ENCODE measurements at regions not wholly inside any gene's neighbourhood (a gene's known extent, or its start where the extent isn't known, plus 50 kb on each side); places are given as distances from the start of the nearest gene placed in this dataset.

DNA sequence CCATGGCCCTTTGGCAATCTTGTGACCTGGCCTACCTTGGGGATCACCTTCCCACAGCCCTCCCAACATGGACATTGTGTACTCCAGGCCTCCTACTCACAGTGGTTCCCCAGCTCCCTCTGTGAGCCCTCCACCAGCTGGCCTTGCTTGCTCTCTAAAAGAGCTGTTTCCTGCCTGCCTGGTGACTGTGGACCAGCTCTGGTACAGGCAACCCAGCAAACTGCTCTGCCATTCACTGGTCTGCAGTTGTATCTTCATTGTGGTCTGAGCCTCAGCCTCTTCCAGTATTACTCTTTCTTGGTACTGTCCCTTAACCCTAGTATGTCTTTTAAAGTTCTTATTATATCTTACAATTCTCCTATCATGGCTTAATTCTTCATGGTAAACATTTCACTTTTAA is 236.2 kb downstream of the KTN1 start:
- no peak for TF ChIP-seq CTCF (IDR thresholded peaks at IDR 0.05; ENCODE audit: control extremely low read depth, extremely low read depth)
- Histone ChIP-seq H3K9ac (ENCODE audit: insufficient read depth in 1 of 2, low read length in 2 of 2) (no peak overlapping the region), H3K4me3 (no peak overlapping the region), H3K36me3 (ENCODE audit: control insufficient read depth in 4 of 4, insufficient read depth in 4 of 4, low read length in 4 of 4) (no peaks in the 10 kb centered on the region), H3K27me3 (ENCODE audit: control insufficient read depth in 3 of 3, insufficient read depth in 3 of 3, low read length in 2 of 3) (no peaks in the 10 kb centered on the region), H3K27ac (ENCODE audit: low read depth in 1 of 2, low read length in 1 of 2) (no peak overlapping the region), H3K4me1 (ENCODE audit: control insufficient read depth in 5 of 5, insufficient read depth in 5 of 5, low read length in 5 of 5) (peaks cover 0 to 1% (median 0%) of the 10 kb centered on the region in 5 donors), H3K9me3 (ENCODE audit: control insufficient read depth in 4 of 4, insufficient read depth in 3 of 4, low read length in 3 of 4) (peaks cover 0 to 2% (median 0%) of the 10 kb centered on the region in 4 donors)
- DNase-seq = no peak
- ATAC-seq (ENCODE audit: insufficient read depth, low FRiP score) = no peak

DNA sequence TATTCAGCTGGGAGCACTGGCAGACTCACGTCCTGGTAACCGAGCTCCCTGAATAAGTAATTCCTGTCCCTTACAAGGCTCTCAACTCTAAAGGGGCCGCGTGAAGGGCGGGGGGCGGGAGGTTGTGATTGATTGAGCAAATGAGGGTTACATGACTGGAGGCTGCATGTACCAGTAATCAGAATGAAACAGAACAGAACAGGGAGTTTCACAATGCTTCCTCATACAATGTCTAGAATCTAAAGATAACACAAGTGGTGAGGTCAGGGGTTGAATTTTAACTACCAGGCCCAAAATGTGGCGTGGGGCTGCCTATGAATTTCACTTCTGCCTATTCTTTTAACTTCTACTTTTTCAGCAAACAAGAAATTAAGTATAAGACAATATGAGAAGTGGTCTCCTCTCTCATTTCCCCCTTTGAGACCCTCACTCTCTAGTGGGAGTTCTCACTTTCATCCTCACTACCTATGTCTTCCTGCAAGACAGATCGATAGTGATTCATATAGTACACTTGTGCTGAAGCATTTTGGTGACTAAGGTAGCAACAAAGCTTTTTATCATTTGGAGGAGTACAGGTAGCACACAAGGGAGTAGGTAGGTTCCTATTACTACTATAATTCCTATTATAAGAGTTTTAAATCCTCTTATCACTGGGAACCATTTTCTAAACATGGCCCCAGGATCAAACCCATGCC is 239.8 kb downstream of the KTN1 start:
- Histone ChIP-seq H3K27me3 (ENCODE audit: control insufficient read depth in 3 of 3, insufficient read depth in 3 of 3, low read length in 2 of 3) (peaks cover 0 to 4% (median 0%) of the 10 kb centered on the region in 3 donors), H3K4me1 (ENCODE audit: control insufficient read depth in 5 of 5, insufficient read depth in 5 of 5, low read length in 5 of 5) (peaks cover 0 to 1% (median 0%) of the 10 kb centered on the region in 5 donors), H3K36me3 (ENCODE audit: control insufficient read depth in 4 of 4, insufficient read depth in 4 of 4, low read length in 4 of 4) (no peaks in the 10 kb centered on the region), H3K9ac (ENCODE audit: insufficient read depth in 1 of 2, low read length in 2 of 2) (no peak overlapping the region), H3K27ac (ENCODE audit: low read depth in 1 of 2, low read length in 1 of 2) (no peak overlapping the region), H3K4me3 (no peak overlapping the region), H3K9me3 (ENCODE audit: control insufficient read depth in 4 of 4, insufficient read depth in 3 of 4, low read length in 3 of 4) (peaks cover 0 to 7% (median 4%) of the 10 kb centered on the region in 4 donors)
- ATAC-seq (ENCODE audit: insufficient read depth, low FRiP score) (no peak), DNase-seq (no peak)
- no peak for TF ChIP-seq CTCF (IDR thresholded peaks at IDR 0.05; ENCODE audit: control extremely low read depth, extremely low read depth)
- 49 to 65% methylated on average over 8 of the region's 8 CpGs for WGBS, 2 donors

DNA sequence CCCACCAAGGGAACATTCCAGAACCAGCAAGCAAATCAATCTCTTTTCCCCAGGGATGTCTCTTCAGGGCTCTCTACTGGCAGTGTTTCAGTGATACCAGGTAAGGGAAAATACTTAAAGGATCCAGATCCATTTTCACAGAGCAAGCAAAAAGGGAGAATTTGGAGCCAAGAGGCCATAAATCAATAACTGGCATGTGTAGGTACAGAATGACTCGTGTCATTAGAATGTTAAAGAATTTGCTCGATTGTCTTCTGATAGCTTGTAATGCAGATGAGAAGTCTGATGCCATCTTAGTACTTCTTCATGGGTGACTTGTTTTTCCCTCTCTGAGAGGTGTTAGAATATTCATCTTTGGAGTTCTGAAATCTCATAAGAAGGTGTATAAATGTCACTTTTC is 242.9 kb downstream of the KTN1 start:
- 89% methylated on average over 2 of the region's 2 CpGs for WGBS, 2 donors

More for the DNA sequence above, 242.9 kb downstream of the KTN1 start:
- no peak overlapping the region for H3K9ac ChIP-seq (ENCODE audit: insufficient read depth in 1 of 2, low read length in 2 of 2)
- TF ChIP-seq CTCF (IDR thresholded peaks at IDR 0.05; ENCODE audit: control extremely low read depth, extremely low read depth) = no peak
- ATAC-seq (ENCODE audit: insufficient read depth, low FRiP score) (no peak), DNase-seq (no peak)
- H3K4me1 ChIP-seq (ENCODE audit: control insufficient read depth in 5 of 5, insufficient read depth in 5 of 5, low read length in 5 of 5) = no peaks in the 10 kb centered on the region
- H3K4me3 ChIP-seq = no peak overlapping the region
- H3K27ac ChIP-seq (ENCODE audit: low read depth in 1 of 2, low read length in 1 of 2) = no peak overlapping the region
- peaks cover 0 to 7% (median 3%) of the 10 kb centered on the region in 4 donors for H3K9me3 ChIP-seq (ENCODE audit: control insufficient read depth in 4 of 4, insufficient read depth in 3 of 4, low read length in 3 of 4)
- H3K36me3 ChIP-seq (ENCODE audit: control insufficient read depth in 4 of 4, insufficient read depth in 4 of 4, low read length in 4 of 4) = no peaks in the 10 kb centered on the region
- H3K27me3 ChIP-seq (ENCODE audit: control insufficient read depth in 3 of 3, insufficient read depth in 3 of 3, low read length in 2 of 3) = peaks cover 0 to 4% (median 0%) of the 10 kb centered on the region in 3 donors

Measured in lung (tissue), 11 donors.